SH-SY5Y (cell line): ENCODE measurements at regions not wholly inside any gene's neighbourhood (a gene's known extent, or its start where the extent isn't known, plus 50 kb on each side); places are given as distances from the start of the nearest gene placed in this dataset.

Experiments used
- GATA2 ChIP-seq: IDR thresholded peaks from 2 replicates; pipeline ENCODE4 v1.6.1; 2011; ENCODE audit warnings: mild to moderate bottlenecking, low read depth, low read length
- GATA3 ChIP-seq: IDR thresholded peaks from 2 replicates; pipeline ENCODE4 v1.6.1; 2011; ENCODE audit warnings: low read depth, mild to moderate bottlenecking, low read length, moderate library complexity

DNA sequence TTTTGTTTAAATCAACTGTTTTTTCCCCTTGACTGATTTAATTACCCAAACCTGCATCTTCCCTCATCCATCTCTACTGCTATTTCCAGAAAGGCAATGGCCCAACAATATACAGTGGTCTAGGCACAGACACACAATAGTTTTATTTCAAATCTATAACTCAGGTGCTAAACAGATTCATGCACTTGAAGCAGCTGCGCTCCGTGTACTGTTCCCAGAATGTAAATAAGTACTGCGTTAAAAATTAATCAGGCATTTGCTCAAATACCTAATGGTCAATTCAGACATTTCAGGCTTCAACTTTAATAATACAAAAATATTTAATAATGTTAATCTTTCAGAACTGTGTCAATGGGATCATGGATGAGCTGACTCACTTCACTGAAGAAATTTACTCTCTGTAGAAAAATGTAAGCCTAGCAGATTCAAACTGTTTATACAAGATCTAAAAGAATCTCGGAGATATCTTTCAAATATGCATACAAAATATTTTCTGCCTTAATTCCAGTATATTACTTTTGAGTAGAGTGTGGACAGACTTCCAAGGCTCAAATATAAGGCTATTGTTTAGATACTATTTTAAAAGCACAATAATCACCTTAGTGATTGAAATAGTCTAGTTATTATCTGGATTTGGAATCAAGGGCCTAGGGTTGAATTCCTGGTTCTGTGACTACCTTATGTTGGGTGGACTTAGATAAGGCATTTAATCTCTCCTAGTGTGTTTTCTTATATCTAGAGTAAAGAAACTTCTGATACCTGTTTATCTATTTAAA is 97.4 kb upstream of the PSMD7 start:
- no peak for TF ChIP-seq GATA3
- no peak for TF ChIP-seq GATA2

DNA sequence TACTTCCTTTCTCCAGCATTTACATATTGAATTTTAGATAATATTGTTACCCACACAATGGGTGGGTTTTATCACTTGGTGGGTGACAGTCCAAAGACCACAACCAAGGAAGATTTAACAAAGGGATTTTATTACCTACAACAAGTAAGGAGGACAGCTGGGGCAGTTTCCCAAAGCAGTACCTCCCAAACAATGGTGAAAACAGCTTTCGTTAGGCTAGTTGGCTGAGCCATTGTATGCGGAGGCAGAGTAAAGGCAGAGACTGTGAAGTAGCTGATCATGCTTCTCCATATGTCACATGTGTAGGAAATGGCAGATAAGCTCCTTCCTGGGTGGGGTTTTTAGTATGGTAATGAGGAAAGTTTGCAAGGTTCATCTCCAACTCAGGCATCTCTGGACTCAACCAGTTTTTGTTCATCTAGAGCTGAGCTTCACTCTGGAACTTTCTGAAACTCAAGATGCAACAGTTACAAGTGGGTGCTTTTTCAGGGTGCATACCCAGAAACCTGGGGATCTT is 104.3 kb upstream of the PSMD7 start:
- TF ChIP-seq GATA3, result no peak
- TF ChIP-seq GATA2, result no peak

DNA sequence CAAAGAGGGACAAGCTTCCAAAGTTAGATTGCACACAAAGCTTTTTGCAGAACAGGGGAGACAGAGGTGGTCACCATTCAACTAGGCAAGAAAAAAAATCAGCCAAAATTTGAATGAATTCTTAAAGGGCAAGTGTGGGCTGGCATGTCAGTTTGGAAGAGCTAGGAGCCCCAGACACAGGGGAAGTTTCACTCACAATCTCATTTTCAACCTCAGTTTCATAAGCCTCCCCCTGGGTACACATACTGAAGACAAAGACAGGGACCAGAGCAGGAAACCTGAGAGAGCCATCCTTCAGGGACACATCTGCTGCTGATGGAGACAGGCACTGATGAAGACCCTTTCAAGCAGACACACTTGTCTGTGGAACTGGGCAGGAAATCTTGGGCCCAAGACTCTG is 106.3 kb upstream of the PSMD7 start:
- TF ChIP-seq GATA3 (no peak), GATA2 (no peak)

DNA sequence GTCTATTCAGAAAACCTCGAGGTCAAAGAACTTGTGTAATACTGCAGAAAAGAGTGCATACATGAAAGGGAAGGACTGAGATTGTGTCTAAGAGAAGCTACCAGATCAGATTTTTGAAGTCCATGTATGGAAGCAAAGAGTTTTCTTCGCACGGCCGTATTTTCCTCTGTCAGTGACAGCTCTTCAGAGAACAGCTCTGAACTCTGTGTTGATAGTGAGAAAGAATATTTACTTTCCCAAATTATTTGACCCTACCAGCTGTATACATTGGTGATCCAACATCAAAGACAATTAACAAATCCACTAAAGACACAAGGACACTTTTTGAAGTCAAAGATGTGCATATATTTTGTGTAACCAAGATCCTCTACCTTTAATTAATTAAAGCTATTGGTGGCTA is 107.8 kb upstream of the PSMD7 start:
- no peak for TF ChIP-seq GATA3
- no peak for TF ChIP-seq GATA2

DNA sequence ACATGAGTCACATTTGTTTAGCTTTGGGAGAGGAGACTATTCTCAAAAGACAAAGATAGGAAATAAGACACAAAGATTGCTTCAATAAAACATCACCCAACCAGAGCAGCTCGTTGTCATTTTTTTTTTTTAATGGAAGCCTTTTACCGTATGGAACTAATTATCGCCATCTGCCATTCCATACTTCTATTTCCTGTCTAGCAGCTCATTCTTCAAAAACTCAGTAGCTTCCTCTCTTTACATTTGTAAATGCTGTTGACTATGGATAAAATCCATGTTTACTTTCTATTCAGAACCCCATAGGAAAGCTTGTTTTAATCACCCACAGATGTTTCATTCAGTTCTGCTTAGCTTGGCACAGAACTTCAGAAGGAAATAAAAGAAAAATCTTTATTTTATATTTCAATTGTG is 110.0 kb upstream of the PSMD7 start:
- TF ChIP-seq GATA3, result no peak
- TF ChIP-seq GATA2, result no peak

DNA sequence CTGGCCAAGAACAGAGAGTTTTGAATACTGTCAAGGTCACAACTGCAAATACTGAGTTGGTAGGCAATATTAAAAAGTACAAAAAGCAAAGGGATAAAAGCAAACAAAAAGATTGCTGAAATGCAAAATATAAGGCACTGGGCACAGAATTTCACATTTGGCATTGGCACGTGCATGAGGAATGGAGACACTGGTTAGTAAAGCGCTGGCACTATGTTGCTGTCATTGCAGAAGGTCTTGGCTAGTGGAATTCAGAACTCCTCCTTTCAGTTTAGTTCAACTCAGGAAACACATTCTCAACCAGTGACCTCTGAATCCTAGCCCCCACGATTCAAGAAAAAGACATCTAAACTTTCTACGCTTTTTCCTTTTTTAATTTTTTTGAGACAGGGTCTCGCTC is 111.8 kb upstream of the PSMD7 start:
- no peak for TF ChIP-seq GATA3
- TF ChIP-seq GATA2, result no peak

DNA sequence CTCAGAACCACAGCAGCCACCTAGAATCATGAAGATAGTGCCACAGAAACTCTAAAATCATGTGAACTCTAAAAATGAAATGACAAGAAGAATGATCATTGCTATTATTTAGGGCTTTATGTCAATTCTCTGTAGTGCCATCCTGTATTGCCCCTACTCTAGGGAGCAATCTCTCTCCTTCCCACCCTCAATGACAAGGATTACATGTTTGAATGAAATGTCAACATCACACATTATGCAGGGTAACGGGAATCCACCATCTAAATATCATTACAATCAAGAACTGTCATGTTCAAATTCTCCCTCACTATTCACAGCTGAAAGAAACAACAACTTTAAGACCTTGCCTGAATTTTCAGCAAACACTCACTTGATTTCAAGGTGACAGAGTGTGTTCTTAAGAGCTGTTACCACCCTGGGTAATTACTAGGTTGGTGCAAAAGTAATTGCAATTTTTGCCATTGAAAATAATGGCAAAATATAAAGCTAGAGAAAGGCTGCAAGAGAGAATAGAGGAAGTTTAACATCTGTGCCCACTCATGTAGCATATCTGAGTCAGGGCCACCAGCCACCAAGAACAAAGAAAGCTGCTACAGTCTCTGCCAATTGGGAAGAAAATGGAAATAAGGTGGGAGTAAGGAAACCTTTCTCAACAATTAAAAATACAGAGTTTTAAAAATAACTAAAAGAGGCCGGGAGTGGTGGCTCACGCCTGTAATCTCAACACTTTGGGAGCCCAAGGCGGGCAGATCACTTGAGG is 112.8 kb upstream of the PSMD7 start:
- TF ChIP-seq GATA3 (no peak), GATA2 (no peak)

DNA sequence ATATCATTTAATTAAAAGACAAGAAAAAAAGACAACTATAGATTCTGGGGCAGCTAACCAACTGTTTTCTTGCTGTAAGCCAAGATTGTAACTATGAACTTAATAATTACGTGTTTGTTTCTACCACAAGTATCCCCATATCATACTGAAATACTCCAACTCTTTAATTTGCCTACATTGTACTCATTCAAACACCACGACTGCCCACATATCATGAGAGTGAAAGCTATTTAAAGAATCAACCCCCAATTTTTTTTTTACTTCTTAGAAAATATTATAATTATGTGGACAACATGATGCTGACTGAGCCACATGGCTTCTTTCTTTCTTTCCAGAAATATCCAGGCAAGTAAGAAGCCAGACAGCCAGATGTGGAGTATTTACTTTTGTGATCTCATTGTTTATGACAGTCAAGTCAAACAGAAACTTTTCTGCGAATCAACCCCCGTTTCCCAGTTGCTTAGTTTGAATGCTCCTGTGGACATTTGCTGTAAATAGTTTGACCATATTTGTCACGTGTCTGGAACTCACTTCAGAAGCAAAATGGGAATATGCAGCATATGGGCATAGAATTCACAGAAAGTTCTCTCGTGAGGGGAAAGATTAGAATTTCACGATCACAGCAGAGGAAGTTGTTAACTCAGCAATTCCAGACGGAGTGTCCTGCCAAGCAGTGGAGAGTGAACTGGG is 126.8 kb upstream of the PSMD7 start:
- TF ChIP-seq GATA2 (no peak), GATA3 (no peak)

DNA sequence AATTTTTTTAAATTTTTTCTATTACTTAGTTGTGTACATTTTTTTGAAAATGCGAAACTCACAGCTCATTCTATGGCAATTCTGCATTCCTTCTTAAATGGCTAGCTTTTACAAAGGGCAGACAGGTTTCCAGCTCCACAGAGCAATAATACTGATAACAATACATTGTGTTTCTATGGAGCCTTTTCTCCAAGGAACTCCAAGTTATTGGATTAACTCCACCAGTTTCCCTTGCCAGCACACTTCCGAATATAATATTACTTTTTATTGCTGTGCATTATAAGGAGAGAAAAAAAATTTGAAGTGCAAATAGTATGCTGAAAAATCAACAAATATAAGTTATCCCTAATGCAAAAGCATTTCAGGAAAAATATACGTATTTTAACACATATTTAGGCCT is 127.5 kb upstream of the PSMD7 start:
- TF ChIP-seq GATA3, result no peak

DNA sequence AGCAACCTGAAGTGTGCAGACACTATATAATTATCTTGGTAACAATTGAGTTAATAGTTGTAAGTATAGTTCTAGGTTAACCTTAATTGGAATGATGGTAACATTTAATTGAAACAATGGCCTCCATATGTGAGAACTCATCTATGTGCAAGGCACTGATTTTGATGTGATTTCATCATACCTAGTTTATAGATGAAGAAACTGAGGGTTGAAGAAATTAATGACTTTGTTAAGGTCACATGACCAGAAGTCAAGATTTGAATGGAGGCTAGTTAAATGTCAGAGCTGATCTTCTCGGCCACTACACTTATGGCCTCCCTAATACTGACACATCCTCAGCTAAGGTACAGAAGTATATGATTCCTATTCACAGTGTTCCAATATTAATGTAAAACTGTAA is 128.2 kb upstream of the PSMD7 start:
- TF ChIP-seq GATA3, result no peak

DNA sequence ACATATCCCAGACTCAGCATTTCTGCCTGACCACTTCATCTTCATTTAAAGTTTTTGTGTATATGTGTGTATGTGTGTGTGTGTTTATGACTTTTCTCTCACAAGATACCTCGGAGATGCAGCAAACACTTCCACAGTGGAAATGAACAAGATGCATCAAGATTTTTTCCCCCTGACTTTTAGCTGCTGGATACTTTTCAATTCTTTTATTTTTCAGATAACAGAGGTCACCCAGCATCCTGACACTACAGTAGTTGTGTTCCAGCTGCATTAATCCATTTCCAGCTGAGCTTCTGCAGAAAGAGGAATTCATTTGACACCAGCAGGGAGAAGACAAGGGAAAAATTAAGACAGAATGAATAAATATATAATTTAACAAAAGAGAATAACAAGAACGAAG is 130.2 kb upstream of the PSMD7 start:
- no peak for TF ChIP-seq GATA2
- TF ChIP-seq GATA3, result no peak

DNA sequence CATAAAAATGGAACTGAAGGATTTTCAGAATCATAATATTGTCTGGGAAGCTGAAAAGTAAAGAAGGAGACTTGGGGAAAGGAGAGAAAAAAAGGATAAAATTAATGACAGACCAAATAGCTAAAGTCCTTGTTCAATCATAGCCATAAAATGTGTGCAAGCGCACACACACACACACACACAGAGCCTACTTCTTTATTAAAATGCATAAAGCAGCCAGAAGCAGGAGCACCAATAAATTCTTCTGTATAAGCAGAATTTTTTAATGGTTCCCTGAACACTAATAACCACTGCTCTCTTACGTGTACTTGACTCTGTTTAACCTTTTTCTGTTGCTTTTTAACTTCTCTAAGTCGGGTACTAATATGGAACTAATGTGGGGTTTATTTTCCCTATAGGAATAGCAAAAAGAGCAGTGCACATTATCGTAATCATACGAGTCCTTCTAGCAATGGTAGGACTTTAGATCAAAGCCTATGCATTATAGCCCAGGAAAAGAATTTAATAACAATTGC is 131.0 kb upstream of the PSMD7 start:
- TF ChIP-seq GATA2, result no peak
- no peak for TF ChIP-seq GATA3

DNA sequence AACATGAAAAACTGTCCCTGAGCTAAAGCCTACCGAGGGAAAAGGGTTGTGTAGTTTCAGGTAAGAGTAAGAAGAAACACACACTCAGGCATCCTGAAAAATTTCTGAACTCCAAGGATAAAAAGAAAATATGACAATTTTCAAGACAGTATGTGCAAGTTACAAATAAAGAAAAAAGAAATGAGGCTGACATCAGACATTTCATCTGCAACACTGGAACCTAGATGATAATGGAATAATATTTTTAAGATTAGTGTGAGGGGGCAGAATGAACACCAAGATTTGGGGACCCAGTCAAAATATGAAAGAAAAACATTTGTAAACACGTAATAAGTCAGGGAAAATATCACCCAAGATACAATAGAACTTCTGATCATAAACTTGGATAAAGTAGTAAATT is 135.9 kb upstream of the PSMD7 start:
- no peak for TF ChIP-seq GATA2
- no peak for TF ChIP-seq GATA3

DNA sequence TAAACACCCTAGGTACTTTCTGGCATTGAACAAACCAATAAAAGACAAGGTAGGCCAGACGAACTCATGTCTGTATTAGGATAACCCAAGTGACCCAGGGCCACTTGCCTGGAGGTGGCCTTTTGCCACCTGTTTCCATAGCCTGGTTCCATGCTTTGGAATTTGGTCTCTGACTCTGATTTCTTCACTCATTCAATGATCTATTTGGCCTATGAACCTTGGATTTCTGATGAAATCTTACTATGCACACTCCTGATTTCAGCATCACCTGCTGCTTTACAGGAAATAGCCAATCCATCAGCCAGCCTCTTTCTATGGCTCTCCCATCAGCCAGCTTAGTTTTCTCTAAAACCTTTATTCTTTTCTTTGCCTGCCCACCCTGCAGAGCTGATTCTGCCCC is 142.8 kb upstream of the PSMD7 start:
- TF ChIP-seq GATA3, result no peak
